Vagina (tissue), 2 donors: ENCODE measurements at regions not wholly inside any gene's neighbourhood (a gene's known extent, or its start where the extent isn't known, plus 50 kb on each side); places are given as distances from the start of the nearest gene placed in this dataset.

Source experiments
- DNase-seq, 2 donors: peaks; one replicate each; pipeline ENCODE4 v3.0.0-alpha.2; 2017; ENCODE audit errors: extremely low spot score in 2 of 2
- H3K27ac ChIP-seq: fragments of 200-600 bp; sonication (generic); one replicate; pipeline ENCODE4 v1.5.1; 2019
- H3K27me3 ChIP-seq: fragments of 200-600 bp; sonication (generic); one replicate; pipeline ENCODE4 v1.5.1; 2019
- H3K36me3 ChIP-seq, 2 donors: fragments of 200-600 bp; sonication (generic); one replicate each; pipeline ENCODE4 v1.5.1; 2017 to 2019
- H3K4me1 ChIP-seq: fragments of 200-600 bp; sonication (generic); one replicate; pipeline ENCODE4 v1.5.1; 2019
- H3K4me3 ChIP-seq, 2 donors: fragments of 200-600 bp; sonication (generic); 1 replicate in 1 of 2; 2 replicates in 1 of 2; pipeline ENCODE4 v1.5.1; 2016 to 2019
- H3K9me3 ChIP-seq: fragments of 200-600 bp; sonication (generic); one replicate; pipeline ENCODE4 v1.5.1; 2019
- CTCF ChIP-seq, 3 experiments: fragments of 450-650 bp in 2 of 3; fragments of 200-600 bp in 1 of 3; sonication (generic) in 1 of 3; IDR thresholded peaks; one replicate each; pipeline ENCODE4 v1.5.1; 2017 to 2019; ENCODE audit warnings: antibody characterized with exemption in 3 of 3, mild to moderate bottlenecking in 2 of 3, moderate library complexity in 2 of 3
- POLR2A ChIP-seq, 2 donors: fragments of 450-650 bp; IDR thresholded peaks; one replicate each; pipeline ENCODE4 v1.6.1; 2017; ENCODE audit warnings: antibody characterized with exemption in 2 of 2, mild to moderate bottlenecking in 2 of 2, moderate library complexity in 2 of 2
- POLR2AphosphoS5 ChIP-seq, 2 donors: sonication (generic); formaldehyde crosslinking; IDR thresholded peaks; one replicate each; pipeline ENCODE4 v1.9.0; 2017; ENCODE audit warnings: antibody characterized with exemption in 2 of 2, mild to moderate bottlenecking in 2 of 2, low read depth in 1 of 2; ENCODE audit not compliant: insufficient read depth in 1 of 2
- intact Hi-C: fragments of 100-400 bp; cut with DNase I; formaldehyde crosslinking; loops from one replicate; pipeline ENCODE4 v1.15.1; 2023

DNA sequence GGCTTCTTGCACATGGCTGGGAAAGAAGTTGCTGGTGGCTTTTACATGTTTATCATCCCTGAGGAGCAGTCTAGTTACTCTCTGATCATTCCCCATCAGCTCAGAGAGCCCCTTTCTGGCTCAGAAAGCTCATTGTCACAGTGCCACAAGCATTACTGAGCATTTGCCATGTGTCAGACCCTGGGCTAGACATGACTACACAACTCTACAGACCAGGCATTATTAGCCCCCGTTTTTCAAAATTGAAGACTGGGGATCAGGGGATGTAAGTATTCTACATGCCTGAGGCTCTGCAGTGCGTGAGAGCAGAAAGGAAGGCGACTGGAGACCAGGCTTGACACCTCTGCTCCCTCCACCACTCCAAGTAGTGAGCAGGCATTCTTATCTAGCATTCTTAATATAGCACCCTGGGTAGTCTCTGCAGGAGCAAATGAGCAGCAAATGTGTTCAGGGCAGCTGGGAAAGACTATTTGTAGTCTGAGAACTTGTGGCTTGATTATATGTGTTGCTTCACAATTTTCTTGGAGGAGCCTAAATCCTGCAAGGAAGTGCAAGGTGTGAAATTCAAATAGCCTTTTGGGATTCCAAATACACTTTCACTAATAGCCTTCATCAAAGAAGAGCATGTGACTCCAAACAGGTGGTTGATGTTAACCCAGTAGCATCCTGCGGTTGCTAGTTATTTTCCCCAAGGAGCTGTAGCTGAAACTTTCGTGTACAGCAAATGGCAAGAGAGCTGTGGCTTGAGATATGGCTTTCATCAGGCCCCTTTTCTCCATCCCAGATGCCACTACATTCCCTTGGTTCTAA is 143.2 kb downstream of the DDX1 start:
- H3K27ac ChIP-seq: no peak overlapping the region
- H3K36me3 ChIP-seq: no peaks in the 10 kb centered on the region
- H3K4me1 ChIP-seq: peaks cover 47% of the 10 kb centered on the region
- no peaks in the 10 kb centered on the region for H3K27me3 ChIP-seq
- H3K4me3 ChIP-seq: no peak overlapping the region
- DNase-seq: no peak
- no peaks in the 10 kb centered on the region for H3K9me3 ChIP-seq
- intact Hi-C loops: no loop called here
- TF ChIP-seq POLR2AphosphoS5 (IDR thresholded peaks at IDR 0.05; ENCODE audit: insufficient read depth in 1 of 2, low read depth in 1 of 2) (no peak), POLR2A (IDR thresholded peaks at IDR 0.05) (no peak), CTCF (IDR thresholded peaks at IDR 0.05) (no peak)

DNA sequence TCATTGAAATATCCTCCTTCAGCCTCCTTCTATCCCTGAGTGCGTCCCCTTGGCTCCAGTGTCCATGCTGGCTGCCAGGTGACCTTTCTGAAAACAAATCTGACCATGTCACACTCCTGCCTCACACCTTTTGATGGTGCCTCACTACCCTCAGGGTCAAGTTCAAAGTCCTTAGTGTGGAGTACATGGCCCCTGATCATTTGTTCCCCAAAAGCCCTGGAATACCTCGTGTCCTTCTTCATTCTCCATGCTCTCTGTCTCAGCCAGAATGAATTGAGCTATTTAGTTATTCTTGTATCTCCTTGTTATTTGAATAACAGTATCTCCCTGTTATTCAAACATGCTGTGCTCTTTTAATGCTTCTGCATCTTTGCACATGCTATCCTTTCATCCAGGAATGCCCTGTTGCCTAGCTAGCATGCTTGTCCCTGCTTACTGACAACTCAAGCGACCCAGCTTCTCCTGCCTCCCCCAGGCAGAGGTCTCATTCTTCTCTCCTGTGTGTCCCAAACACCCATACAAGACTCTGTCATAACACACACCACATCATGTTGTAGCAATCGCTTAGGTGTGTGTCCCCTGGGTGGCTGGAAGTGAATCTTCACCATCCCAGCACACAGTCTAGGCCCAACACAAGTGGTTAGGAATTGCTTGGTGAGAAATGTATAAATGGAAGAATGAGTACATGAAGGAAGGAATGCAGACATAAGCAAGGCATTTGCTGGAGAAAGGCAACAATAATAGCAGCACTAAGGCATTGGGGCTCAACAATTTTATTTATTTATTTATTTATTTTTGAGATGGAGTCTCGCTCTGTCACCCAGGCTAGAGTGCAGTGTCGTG is 144.0 kb downstream of the DDX1 start:
- Histone ChIP-seq H3K4me3 (no peak overlapping the region), H3K36me3 (no peaks in the 10 kb centered on the region), H3K4me1 (peaks cover 39% of the 10 kb centered on the region), H3K9me3 (no peaks in the 10 kb centered on the region), H3K27me3 (no peaks in the 10 kb centered on the region), H3K27ac (no peak overlapping the region)
- intact Hi-C loops: no loop called here
- no peak for DNase-seq
- TF ChIP-seq POLR2A (IDR thresholded peaks at IDR 0.05): no peak
- TF ChIP-seq CTCF (IDR thresholded peaks at IDR 0.05): no peak
- no peak for TF ChIP-seq POLR2AphosphoS5 (IDR thresholded peaks at IDR 0.05; ENCODE audit: insufficient read depth in 1 of 2, low read depth in 1 of 2)

DNA sequence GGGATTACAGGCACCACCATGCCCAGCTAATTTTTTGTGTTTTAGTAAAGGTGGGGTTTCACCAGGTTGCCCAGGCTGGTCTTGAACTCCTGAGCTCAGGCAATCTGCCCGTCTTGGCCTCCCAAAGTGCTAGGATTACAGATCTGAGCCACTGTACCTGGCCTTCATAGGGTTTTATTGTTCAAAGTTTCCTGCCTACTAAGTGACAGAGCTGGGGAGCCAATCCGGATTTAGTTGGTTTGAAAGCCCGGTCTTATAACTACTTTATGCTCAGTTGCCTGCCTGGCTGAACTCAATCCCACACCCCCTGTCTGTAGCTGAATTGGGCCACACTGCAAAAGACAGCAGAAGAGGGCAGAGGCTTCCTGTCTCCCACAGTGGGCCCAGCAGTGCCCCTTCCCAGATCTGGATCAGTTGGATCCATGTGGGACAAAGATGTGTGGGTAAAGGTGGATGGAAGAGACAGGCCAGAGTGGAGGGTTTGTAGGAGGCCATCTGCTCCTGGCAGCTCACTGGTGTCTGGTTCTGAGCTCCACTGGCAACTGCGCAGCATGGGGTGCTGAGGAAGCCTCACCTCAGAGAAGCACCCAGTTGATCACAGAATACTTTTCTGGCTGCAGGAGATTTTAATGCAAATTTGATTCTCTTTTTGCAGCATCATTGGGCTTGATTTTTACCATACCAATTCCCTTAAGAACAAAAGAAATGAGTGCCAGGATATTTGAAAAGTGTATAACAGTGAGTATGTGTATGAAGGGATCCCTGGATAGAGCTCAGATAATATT is 144.9 kb downstream of the DDX1 start:
- no peak overlapping the region for H3K27ac ChIP-seq
- H3K27me3 ChIP-seq: no peaks in the 10 kb centered on the region
- no peaks in the 10 kb centered on the region for H3K9me3 ChIP-seq
- TF ChIP-seq POLR2A (IDR thresholded peaks at IDR 0.05) (no peak), CTCF (IDR thresholded peaks at IDR 0.05) (no peak), POLR2AphosphoS5 (IDR thresholded peaks at IDR 0.05; ENCODE audit: insufficient read depth in 1 of 2, low read depth in 1 of 2) (no peak)
- H3K36me3 ChIP-seq: no peaks in the 10 kb centered on the region
- DNase-seq: no peak
- intact Hi-C loops: no loop called here
- no peak overlapping the region for H3K4me3 ChIP-seq
- peaks cover 32% of the 10 kb centered on the region for H3K4me1 ChIP-seq

- intact Hi-C loops: no loop called here
- Histone ChIP-seq H3K9me3 (no peaks in the 10 kb centered on the region), H3K27ac (no peak overlapping the region), H3K4me3 (no peak overlapping the region), H3K27me3 (no peaks in the 10 kb centered on the region), H3K4me1 (peaks cover 28% of the 10 kb centered on the region), H3K36me3 (no peaks in the 10 kb centered on the region)
- DNase-seq: no peak
- TF ChIP-seq CTCF (IDR thresholded peaks at IDR 0.05): no peak
- TF ChIP-seq POLR2AphosphoS5 (IDR thresholded peaks at IDR 0.05; ENCODE audit: insufficient read depth in 1 of 2, low read depth in 1 of 2): no peak
- no peak for TF ChIP-seq POLR2A (IDR thresholded peaks at IDR 0.05)
These were observed 145.9 kb downstream of the DDX1 start for GRCh38 chr2:15737314-15738224.
